Caco-2 (cell line): ENCODE measurements at regions not wholly inside any gene's neighbourhood (a gene's known extent, or its start where the extent isn't known, plus 50 kb on each side); places are given as distances from the start of the nearest gene placed in this dataset.

Source experiments
- BruUV-seq: library from RNA; stranded (reverse); fragments of 400-500 nt; replicated peaks from 2 replicates; lab custom pipeline; 2021; lab: Mats Ljungman, UMichigan
- CTCF ChIA-PET: fragments of 300-600 bp; sonication (Branson Sonifier 250); formaldehyde crosslinking; loops from one replicate; lab custom pipeline; 2022; ENCODE audit warnings: antibody characterized with exemption; lab: Charles Lee
- POLR2A ChIA-PET: fragments of 300-600 bp; sonication (Branson Sonifier 250); formaldehyde crosslinking; loops from one replicate; lab custom pipeline; 2022; ENCODE audit warnings: antibody characterized with exemption; lab: Charles Lee
- DNase-seq, 2 experiments: peaks; one replicate each; pipeline versions ENCODE4 v3.0.0 to v3.0.0-alpha.2; 2020 to 2022
- H3K27me3 ChIP-seq: replicated peaks from 2 replicates; pipeline ENCODE4 v1.6.0; 2011; ENCODE audit warnings: low read length; ENCODE audit not compliant: control insufficient read depth, insufficient read depth
- H3K36me3 ChIP-seq: 2 replicates; pipeline ENCODE4 v1.5.1; 2011; ENCODE audit warnings: low read length; ENCODE audit not compliant: control insufficient read depth, insufficient read depth
- H3K4me1 ChIP-seq: fragments of 250-450 bp; sonication (Bioruptor Pico); 2 replicates; pipeline ENCODE4 v1.5.1; 2020; ENCODE audit warnings: mild to moderate bottlenecking
- H3K4me3 ChIP-seq: 2 replicates; pipeline ENCODE4 v1.5.1; 2011; ENCODE audit warnings: low read depth, mild to moderate bottlenecking, control low read depth, low read length
- H3K9me3 ChIP-seq: fragments of 250-450 bp; sonication (Bioruptor Pico); 2 replicates; pipeline ENCODE4 v1.5.1; 2020; ENCODE audit warnings: mild to moderate bottlenecking, moderate library complexity
- H3K27ac Mint-ChIP-seq: one replicate; pipeline ENCODE4 v1.8.0; 2022; ENCODE audit warnings: mixed read lengths; ENCODE audit not compliant: unreplicated experiment
- H3K27me3 Mint-ChIP-seq: one replicate; pipeline ENCODE4 v1.8.0; 2022; ENCODE audit warnings: mixed read lengths; ENCODE audit not compliant: insufficient read depth, unreplicated experiment
- H3K36me3 Mint-ChIP-seq: one replicate; pipeline ENCODE4 v1.8.0; 2022; ENCODE audit warnings: mild to moderate bottlenecking, mixed read lengths; ENCODE audit not compliant: insufficient read depth, unreplicated experiment
- H3K4me1 Mint-ChIP-seq: one replicate; pipeline ENCODE4 v1.8.0; 2022; ENCODE audit warnings: low read depth, mixed read lengths; ENCODE audit not compliant: unreplicated experiment
- H3K4me3 Mint-ChIP-seq: one replicate; pipeline ENCODE4 v1.8.0; 2022; ENCODE audit warnings: mild to moderate bottlenecking, moderate library complexity, mixed read lengths; ENCODE audit not compliant: unreplicated experiment
- H3K9me3 Mint-ChIP-seq: one replicate; pipeline ENCODE4 v1.8.0; 2022; ENCODE audit warnings: mixed read lengths; ENCODE audit not compliant: unreplicated experiment
- intact Hi-C: fragments of 100-400 bp; cut with micrococcal nuclease; formaldehyde crosslinking; loops from one replicate; pipeline ENCODE4 v1.10.0; 2022; ENCODE audit not compliant: unreplicated experiment
- TF ChIP-seq, protein P1 (sequence below), 2 experiments: fragments of 200-600 bp in 1 of 2; IDR thresholded peaks; 1 replicate in 1 of 2; 2 replicates in 1 of 2; pipeline versions ENCODE4 v1.5.1 to v1.8.0; 2011 to 2022; ENCODE audit warnings: antibody characterized with exemption in 1 of 2, control low read depth in 1 of 2, inconsistent platforms in 1 of 2, low read depth in 1 of 2, low read length in 1 of 2, mild to moderate bottlenecking in 1 of 2, moderate library complexity in 1 of 2; ENCODE audit not compliant: insufficient read depth in 1 of 2, severe bottlenecking in 1 of 2, unreplicated experiment in 1 of 2

DNA sequence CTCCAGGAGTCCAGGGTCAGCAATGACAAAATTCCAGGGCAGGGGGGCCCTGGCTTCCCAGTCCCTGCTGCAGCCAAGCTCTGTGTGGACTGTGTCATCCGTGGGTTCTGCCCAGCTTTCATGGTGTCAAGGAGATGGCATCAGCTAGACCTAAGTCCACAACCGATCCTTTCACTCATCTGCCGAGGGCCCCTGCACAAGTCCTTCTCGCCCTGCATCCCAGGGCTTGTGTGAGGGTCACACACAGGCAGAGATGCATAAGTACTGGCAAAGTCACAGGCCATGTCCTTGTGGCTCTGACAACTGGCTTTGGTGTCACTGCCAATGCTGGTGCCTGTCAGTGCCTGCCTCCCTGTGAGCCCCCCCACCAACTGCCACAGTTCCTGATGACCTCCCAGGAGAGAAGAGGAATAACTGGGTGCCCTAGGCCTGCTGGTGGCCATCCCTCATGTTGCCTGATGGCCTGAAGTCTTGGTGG is 181.4 kb upstream of the CST7 start:
- no peaks in the 10 kb centered on the region; the same call in 1 of the 2 replicates for H3K36me3 ChIP-seq
- ChIA-PET CTCF (no interaction called here), POLR2A (no interaction called here)
- Mint-ChIP-seq H3K27ac (no peak overlapping the region), H3K4me3 (no peak overlapping the region), H3K9me3 (no peaks in the 10 kb centered on the region), H3K27me3 (peaks cover 5% of the 10 kb centered on the region), H3K36me3 (no peaks in the 10 kb centered on the region), H3K4me1 (no peaks in the 10 kb centered on the region)
- H3K4me1 ChIP-seq, result no peaks in the 10 kb centered on the region
- no peak overlapping the region for H3K4me3 ChIP-seq
- DNase-seq, result no peak
- H3K9me3 ChIP-seq, result no peaks in the 10 kb centered on the region
- no TSS peak for BruUV-seq
- TF ChIP-seq, protein P1, sequence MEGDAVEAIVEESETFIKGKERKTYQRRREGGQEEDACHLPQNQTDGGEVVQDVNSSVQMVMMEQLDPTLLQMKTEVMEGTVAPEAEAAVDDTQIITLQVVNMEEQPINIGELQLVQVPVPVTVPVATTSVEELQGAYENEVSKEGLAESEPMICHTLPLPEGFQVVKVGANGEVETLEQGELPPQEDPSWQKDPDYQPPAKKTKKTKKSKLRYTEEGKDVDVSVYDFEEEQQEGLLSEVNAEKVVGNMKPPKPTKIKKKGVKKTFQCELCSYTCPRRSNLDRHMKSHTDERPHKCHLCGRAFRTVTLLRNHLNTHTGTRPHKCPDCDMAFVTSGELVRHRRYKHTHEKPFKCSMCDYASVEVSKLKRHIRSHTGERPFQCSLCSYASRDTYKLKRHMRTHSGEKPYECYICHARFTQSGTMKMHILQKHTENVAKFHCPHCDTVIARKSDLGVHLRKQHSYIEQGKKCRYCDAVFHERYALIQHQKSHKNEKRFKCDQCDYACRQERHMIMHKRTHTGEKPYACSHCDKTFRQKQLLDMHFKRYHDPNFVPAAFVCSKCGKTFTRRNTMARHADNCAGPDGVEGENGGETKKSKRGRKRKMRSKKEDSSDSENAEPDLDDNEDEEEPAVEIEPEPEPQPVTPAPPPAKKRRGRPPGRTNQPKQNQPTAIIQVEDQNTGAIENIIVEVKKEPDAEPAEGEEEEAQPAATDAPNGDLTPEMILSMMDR (IDR thresholded peaks at IDR 0.05; ENCODE audit: insufficient read depth in 1 of 2, low read depth in 1 of 2, low read length in 1 of 2, severe bottlenecking in 1 of 2, unreplicated experiment in 1 of 2), result no peak
- H3K27me3 ChIP-seq, result no peaks in the 10 kb centered on the region
- intact Hi-C loops, result no loop called here

DNA sequence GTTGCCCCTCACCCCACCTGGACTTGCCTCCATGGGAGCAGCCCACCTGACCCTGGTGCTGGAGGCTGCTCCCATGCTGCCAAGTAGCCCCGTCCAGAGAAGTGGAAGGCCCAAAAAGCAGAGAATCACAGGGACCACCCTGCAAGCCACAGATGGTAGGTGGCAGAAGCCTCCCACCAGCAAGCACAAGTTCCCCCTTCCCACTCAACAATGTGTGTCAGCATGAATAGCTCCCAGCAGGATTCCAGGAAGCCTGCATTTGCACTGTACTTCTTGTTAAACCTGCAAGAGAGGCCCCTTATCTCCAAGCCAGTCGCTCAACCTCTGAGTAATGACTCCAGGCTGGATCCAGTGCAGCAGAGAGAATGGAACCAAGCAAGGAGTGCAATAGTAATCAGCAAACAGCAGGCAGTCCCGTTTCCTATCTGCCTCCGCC is 180.8 kb upstream of the CST7 start:
- Histone ChIP-seq H3K9me3 (no peaks in the 10 kb centered on the region), H3K36me3 (no peaks in the 10 kb centered on the region), H3K4me1 (no peaks in the 10 kb centered on the region), H3K4me3 (no peak overlapping the region), H3K27me3 (no peaks in the 10 kb centered on the region)
- intact Hi-C loops, result no loop called here
- H3K27me3 Mint-ChIP-seq, result peaks cover 5% of the 10 kb centered on the region
- H3K36me3 Mint-ChIP-seq, result no peaks in the 10 kb centered on the region
- no peaks in the 10 kb centered on the region for H3K9me3 Mint-ChIP-seq
- ChIA-PET CTCF (no interaction called here), POLR2A (no interaction called here)
- no TSS peak for BruUV-seq
- no peak overlapping the region for H3K27ac Mint-ChIP-seq
- no peak overlapping the region for H3K4me3 Mint-ChIP-seq
- TF ChIP-seq, protein P1 (IDR thresholded peaks at IDR 0.05; ENCODE audit: insufficient read depth in 1 of 2, low read depth in 1 of 2, low read length in 1 of 2, severe bottlenecking in 1 of 2, unreplicated experiment in 1 of 2), result no peak
- DNase-seq, result peak in 1 of 2 experiments; percentile 27
- no peaks in the 10 kb centered on the region for H3K4me1 Mint-ChIP-seq

DNA sequence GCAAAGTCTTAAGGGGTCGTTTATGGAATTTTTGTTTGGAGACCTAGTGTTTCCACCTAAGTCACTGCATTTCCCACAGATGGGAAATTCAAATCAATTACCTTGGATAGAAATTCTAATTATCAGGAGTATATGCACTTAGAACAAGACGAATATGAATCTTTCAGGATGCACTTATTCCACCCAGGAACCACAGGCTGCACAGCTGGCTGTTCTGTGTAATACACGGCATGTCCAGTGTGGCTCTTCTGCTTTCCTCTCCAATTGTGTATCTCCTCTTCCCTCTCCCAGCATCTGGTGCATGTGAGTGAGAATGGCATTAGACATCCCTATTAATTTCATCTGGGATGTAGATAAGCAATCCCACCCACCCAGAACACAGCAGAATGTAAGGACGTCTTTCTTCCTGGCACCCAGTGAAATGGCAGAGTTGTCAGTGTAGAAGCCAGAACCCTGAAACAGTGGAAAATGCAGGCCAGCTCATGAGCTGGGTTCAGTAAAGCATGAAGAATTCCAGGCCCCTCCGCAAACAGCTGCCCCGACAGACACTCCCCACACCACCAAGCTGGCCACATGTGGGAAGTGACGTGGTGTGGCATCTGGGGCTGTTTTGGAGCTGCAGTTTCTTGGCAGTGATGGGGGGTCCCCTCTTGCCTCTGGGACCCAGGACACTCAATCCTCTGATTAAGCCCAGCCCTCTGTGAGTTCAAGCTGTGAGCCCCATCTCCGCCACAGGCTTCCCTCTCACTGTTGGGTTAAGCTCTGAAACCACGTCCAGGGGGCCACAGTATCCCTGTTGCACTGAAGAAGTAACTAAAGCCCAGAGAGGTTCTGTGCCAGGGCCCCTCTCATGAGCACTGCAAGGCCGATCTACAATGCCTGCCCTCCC is 180.1 kb upstream of the CST7 start:
- Mint-ChIP-seq H3K4me3 (no peak overlapping the region), H3K9me3 (peaks cover under 1% of the 10 kb centered on the region), H3K27me3 (peaks cover 5% of the 10 kb centered on the region), H3K36me3 (no peaks in the 10 kb centered on the region), H3K27ac (no peak overlapping the region), H3K4me1 (no peaks in the 10 kb centered on the region)
- intact Hi-C loops, result no loop called here
- Histone ChIP-seq H3K4me3 (no peak overlapping the region), H3K9me3 (no peaks in the 10 kb centered on the region), H3K27me3 (no peaks in the 10 kb centered on the region), H3K36me3 (no peaks in the 10 kb centered on the region), H3K4me1 (no peaks in the 10 kb centered on the region)
- no TSS peak for BruUV-seq
- ChIA-PET CTCF (no interaction called here), POLR2A (no interaction called here)
- TF ChIP-seq, protein P1 (IDR thresholded peaks at IDR 0.05; ENCODE audit: insufficient read depth in 1 of 2, low read depth in 1 of 2, low read length in 1 of 2, severe bottlenecking in 1 of 2, unreplicated experiment in 1 of 2), result no peak
- DNase-seq, result peak in 1 of 2 experiments; percentile 17
